Stimulated activated CD4-positive, alpha-beta T cell treated with anti-CD3 and anti-CD28 coated beads, Interleukin-1b, Interleukin-23, amount 100 ng/mL, for 4 hours (primary cell): ENCODE measurements at regions not wholly inside any gene's neighbourhood (a gene's known extent, or its start where the extent isn't known, plus 50 kb on each side); places are given as distances from the start of the nearest gene placed in this dataset.

Experiments
- DNase-seq, 2 donors: peaks; one replicate each; pipeline ENCODE4 v3.0.0-alpha.2; 2020; ENCODE audit warnings: low read depth in 2 of 2

DNA sequence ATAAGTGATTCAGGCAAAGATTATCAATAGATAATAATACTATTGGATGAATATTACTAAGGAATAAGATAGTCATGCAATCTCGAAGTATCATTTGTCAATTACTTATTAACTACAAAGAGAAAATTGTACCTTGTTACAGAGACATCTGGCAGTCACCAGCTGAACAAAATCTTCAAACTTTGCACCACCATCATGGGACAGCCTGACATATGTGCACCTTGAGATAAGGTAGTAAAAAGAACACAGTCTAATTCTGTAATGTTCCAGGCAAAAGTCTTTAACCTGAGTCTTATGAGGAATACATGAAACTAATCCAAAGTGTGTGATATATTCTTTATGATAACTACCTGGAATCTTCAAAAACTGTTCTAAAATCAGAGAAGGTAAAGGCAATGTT is 423.0 kb upstream of the ZNF608 start:
- DNase-seq = no peak

DNA sequence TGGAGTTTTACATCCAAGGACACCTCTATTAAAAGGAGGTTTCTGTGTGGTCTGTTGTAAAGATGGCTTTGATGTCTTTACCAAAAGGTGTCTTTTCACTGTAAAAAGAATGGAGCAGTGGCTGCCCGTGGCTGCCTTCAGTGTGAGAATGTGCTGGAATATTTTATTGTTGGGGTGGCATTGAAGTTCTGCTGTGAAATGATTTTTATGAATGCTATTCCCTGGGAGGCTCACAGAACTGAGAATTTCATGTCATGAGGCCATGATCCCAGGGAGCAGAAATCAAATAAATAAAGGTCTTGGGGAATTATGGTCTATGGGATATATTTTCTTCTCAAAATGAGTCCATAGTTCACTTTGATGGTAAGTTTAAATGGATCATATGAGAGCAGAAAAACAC is 425.2 kb upstream of the ZNF608 start:
- no peak for DNase-seq

DNA sequence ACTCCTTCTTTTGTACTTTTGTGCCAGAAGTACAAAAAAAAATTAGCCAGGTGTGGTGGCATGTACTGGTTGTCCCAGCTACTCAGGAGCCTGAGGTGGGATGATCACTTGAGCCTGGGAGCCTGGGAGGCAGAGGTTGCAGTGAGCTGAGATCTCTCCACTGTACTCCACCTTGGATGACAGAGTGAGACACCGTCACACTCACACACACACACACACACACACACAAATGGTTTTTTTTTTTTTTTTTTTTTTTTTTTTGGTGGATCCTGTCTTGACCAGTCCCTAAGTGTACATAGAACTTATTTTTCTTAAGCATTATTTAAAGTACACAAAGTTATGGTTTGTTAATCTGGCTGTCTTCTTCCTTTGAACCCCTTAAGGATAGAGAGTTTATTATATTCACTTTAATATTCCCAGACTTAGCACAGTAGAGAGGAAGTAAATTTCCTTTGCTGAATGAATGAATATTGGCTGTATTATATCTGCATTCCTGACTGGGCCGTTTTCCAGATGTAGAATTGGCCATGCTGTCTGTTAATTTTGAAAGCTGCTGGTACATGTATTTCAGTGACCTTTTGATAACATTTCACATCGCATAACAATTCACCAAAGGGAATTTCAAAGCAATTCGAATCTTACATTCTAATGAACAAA is 429.0 kb upstream of the ZNF608 start:
- DNase-seq = no peak

DNA sequence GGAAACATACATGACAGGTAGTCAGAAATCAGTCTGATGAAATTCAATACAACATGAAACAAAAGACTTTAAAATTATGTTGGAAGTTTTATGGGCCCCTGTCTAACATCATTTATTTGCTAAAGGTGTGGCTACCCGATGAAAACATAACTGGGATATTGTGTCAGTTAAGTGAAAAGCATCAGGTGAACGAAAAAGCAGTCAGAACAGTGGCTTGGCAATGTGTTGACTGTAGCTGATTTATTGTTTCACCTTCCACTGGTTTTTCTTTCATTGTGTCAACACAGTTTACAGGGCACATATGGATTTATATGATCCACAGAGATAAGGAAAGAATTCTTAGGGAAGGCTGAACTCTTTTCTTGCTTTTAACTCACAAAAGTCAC is 429.6 kb upstream of the ZNF608 start:
- no peak for DNase-seq

DNA sequence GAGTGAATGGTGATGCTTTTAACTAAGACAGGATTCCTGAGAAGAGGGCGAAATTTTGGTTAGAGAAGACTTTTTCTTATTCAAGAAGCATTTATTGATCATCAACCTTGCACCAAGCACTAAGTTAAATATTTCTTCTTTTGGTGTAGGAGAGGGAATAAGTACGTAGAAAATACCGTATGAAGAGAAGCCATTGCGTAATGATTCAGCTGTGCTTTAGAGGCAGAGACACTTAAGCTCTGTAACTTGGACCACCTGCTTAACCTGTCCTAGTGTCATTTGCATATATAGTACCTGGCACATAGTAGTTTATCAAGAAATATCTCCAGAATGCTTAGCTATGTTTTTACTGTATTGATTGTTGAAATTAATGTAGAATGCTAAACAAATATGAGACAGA is 430.9 kb upstream of the ZNF608 start:
- no peak for DNase-seq

DNA sequence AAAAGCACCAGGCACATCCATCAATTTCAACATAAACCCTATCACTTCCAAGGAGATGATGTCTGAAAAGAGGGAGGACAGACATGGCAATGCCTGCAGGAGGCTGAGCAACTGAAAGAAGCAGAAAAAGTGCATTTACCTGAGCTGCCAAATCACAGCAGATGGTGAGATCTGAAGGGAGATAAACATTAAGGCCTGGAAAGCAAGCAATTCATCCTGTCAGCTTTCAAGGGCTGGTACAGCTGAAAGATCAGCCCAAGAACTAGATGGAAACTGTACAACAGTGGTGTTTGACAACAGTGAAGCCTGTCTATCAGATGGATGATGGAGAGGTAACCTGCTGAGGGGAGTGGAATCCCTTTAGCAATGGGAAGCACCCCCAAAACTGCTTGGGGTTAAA is 433.2 kb upstream of the ZNF608 start:
- no peak for DNase-seq

DNA sequence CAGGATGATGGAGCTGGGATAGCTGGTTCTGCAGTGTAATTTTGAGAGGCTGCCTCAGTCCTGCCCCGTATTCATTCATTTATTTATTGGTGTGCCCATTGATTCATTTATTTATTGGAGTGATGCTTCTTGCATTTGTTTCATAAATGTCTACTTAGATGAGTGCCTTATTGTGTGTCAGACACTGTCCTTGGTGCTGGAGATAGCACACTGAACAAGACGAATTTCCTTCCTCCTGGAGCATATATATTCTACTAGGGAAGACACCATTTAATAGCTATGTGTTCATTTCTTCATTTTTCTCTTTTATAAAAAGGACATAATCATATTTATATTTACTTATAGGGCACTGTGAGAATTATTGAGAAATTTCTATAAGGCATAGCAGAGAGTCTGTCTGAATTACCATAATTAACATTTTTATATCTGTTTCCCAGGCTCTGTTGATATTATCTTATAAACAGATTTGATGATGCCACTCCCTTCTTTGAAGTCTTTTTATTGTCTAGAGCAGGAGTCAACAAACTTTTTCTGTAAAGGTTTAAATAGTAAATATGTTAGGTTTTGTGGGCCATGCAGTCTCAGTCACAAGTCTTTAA is 433.9 kb upstream of the ZNF608 start:
- no peak for DNase-seq

DNA sequence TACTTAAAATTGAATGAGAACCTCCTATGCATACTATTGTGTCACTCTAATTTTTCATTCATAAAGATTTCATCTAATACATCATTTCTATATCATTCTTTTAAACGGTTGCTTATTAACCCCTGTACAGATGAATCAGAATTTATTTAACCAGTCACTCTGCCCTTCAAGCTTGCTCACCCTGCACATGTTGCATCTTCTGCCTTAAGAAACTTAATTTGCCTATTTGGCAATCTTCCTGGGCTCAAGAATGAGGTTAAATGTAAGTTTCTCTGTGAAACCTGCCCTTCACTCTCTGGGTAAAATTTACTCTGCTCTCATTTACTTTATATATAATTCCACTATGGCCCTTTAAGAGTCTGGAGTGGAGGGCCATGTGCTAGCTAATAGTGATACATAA is 434.7 kb upstream of the ZNF608 start:
- no peak for DNase-seq

DNA sequence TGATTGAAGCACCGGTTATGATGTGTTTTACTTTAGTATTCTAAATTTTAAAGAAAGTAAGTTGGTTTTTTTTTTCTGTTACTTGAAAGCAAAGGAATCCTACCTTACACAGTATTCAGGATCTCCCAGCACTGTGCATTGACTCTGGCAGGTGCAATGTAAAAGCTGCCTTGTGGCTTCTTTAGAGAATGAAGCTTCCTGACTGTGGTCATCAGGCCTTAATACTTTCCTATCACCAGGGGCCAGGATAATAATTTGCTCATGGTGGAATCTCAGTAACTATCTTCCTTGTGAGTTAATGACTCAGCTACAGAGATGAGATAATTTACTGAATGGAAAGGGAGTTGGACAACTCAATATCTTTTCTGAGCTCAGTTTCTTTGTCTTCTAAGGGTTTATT is 435.5 kb upstream of the ZNF608 start:
- no peak for DNase-seq

DNA sequence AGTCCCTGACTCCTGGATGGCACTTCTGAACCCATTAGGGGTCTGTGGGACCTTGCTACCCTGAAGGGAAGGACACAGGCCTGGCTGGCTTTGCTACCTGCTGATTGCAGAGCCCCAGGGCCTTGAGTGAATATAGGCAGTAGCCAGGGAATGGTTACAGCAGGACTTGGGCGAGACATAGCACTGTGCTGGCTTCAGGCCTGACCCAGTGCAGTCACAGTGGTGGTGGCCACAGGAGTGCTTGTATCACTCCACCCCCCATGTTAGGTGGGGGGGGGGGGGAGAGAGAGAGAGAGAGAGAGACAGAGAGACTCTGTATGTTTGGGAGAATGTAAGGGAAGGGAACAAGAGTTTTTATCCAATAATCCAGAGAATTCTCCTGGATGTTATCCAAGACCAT is 439.3 kb upstream of the ZNF608 start:
- DNase-seq = no peak

DNA sequence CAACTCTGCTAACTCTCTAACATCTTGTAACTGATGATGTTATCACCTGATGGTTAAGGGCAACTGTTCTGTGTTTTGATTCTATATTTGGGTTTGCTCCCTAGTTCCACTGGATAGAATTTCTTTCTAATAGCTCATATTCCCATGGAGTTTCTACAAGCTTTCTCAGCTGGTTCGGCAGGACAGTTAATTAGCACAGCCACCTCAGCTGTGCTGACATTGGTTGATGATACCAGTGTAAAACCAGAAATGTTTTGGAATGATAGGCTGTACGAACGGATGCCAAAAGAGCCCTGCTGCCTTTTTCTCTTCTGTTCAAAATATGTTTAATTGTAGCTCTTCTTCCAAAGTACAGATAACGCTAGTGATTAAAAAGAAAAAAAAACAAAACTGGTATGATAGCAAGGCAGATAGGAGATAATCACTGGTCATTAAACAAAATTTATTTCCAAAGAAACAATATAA is 440.5 kb upstream of the ZNF608 start:
- DNase-seq = no peak

DNA sequence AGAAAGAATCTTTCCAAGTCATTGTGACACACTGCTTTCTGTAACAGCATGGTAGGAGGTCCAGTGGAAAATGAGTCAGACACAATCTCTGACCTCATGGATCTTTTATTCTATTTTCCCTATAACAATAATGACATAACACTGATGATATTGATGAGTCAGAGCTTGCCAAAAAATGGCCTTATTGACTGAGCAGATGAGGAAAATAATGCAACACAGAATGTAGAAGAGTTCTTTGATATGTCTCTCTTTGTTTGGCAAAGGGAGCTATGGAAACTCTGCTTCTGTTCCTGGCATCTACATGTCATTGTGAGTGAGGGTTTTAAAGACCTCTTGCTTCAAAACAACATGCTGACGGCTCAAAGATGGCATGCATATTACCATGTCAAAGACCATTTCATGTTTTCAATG is 443.1 kb upstream of the ZNF608 start:
- DNase-seq = no peak

DNA sequence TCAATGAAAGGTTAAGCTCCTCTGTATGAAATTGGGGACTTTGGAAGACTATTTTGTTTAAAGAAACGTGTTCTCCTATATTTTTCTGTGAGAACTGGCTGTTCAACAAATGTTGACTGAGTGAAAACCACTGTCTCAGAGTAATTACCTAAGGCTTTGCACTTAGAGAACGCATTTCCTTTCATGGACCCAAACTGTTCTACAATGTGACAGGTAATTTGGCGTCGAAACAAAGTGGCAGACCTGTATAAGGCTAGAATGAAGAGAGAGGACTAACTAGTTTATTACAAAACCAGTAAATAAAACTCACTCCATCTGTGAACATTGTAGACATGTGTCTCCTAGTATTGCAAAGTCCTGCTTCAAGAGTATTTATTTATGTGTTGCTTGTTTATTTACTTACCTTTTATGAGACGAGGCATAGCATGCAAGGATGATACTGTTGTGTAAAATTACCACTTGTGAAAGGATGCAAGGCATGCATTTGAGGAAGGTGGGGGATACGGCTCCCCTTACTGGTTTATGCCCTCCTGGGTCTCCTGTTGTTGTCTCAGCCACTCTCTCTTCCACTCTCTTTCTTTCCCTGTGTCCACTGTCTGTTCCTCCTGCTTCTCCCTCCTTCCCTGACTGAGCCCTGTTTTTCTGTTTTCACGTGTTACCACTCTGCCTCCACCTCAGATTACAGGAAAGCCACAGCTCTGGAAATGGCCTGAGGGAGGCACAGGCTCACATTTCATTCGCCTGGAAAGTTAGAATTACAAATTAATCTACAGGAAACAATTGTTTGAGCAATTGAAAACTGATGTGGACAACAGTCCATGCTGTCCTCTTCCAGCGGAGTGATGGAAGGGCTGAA is 444.0 kb upstream of the ZNF608 start:
- DNase-seq = no peak

DNA sequence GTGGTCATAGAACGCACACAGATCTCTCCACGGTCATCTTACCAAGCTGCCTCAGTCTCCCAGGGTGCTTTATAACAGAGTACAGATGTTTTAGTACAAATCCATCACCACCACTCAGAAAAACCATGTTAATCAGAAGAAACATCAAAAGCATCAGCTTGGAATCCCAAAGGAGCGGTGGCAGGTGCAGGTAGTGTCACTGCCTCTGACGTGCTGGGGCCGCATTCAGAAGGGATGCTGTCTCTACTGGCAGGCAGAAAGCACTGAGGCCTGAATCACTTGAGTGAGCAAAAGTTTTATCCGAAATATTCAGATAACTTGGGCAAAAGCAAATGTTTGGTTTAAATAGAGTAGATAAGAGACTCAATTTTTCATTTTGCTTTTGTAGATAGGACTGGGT is 448.4 kb upstream of the ZNF608 start:
- DNase-seq = no peak

DNA sequence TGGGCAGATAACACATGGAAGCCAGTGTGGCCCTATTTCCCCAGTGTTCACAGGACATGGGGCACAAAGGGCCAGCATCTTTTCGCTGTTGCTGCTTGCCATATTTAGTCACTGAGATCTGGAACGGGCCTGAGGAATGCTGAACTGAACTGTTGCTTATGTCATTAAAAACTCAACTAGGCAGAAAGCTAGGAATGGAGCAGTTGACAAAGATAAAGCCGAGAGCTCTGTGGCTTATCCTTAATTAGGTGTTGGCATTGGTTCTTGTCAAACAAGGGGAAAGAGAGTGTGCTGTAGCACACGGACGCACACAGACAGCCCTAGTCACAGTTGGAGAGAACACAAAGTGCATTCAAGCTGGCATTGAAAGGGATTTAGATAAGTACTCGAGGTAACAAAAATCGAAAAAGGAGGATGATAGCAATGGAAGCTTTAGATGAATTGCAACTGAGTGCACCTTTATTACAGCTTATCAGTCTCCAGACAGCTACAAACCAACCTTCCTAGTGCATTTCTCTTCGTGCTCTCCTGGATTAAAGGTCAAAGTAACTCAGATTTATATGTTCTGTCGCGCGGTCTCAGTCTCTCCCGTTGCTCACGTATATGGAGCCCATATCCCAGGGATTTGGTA is 450.2 kb upstream of the ZNF608 start:
- DNase-seq = no peak

DNA sequence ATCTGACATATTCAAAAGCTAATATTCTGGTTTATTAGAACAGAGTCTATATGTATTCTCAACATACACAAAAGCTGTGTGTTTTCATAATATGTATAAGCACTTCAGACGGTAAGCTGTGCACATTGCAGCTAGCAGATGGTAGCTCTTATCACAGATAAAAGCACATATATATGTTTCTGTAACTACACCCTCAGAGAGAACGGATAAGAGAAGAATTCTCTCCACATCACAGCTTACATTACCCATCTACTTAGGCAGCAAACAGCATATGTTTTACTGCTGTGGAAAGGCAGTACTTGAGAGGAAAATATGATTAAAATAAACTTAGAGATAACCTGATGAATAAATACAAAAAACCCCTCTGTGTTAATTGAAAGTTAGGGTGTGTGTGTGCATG is 450.9 kb upstream of the ZNF608 start:
- DNase-seq = no peak

DNA sequence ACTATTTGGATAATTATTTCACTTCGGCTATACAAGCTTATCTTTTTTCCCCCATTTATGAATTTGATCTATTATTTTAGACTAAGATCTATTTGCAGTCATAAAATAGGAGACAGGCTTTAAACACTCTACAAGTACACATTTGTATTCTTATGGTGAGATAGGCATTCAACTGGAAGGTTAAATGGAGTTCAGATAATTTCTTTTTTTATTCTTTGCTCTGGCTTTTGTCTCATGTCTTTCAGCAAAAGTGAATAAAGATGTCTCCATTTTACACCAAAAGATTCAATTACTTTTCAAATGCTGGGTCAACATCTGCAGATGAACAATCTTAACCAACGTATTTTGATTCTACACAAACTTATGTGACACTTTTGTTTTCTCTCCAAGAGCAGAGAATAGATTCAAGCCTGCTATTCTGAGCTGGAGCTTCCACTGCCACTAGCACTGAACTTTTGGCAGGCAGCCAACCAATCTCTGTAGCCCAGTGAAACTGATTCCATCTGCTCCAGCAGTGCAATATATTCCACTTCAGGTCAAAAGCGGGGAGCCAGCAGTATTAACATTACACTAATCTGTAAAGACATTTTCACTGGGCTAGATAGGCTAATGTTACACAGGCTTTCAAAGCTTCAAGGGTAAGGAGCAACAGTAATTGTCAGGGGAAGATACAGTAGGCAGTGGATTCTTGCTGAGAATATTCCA is 452.0 kb upstream of the ZNF608 start:
- no peak for DNase-seq

DNA sequence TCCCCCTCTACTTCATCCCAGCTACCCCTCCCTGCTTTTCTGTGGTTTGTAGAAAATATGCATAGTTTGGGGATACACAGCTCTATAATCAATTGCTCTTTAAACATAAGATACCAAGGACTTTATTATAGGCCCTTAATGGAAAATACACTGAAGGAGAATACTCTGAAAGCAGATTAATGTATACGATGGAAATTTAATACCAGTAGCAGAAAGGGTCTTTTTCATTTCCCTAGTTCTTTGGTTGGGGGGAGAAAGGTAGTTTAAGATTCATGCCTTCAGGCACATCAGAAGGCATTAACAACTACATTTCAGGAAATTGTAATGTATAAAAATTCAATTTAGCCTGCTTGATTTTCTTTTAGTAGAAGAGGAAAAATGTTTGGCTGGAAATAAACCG is 452.9 kb upstream of the ZNF608 start:
- DNase-seq = no peak

DNA sequence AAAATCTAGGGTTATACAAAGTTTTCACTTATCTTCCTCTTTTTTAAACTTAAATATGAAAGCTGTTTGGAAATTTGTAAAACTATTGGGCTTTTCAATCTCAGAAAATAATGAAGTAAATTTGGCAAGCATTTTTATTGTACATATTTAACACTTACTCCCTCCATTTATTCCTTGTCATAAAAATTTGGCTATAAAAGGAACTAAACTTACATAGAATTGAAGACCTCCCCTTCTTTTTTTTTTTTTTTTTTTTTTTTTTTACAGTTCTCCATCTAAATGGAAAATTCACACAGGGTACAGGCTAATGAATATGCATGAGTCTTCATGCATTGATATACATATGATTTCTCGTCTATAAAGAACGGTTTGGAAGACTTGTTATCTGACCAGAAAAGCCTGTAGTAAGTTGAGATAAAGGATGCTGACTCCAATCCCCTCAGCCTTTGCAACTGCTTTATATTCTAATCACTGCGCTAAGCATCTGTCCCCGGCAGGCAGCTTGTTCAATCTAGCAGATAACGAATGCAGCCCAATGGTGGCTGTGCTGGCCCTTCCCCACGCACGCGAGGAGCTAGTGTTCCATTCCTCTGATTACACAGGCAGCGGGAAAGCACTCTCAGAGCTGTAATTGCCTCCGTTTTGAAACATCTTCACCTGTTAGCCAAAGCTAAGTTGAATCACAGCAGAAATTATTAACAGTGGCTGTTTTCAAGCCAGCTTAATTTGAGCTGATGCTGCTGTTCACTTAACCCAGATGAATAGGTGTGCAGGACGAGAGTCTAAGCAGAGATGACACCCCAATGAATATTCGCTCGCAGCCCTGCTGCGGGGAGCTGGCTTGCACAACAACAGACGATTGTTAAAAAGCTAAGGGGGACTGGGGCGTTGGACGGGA is 453.8 kb upstream of the ZNF608 start:
- no peak for DNase-seq

DNA sequence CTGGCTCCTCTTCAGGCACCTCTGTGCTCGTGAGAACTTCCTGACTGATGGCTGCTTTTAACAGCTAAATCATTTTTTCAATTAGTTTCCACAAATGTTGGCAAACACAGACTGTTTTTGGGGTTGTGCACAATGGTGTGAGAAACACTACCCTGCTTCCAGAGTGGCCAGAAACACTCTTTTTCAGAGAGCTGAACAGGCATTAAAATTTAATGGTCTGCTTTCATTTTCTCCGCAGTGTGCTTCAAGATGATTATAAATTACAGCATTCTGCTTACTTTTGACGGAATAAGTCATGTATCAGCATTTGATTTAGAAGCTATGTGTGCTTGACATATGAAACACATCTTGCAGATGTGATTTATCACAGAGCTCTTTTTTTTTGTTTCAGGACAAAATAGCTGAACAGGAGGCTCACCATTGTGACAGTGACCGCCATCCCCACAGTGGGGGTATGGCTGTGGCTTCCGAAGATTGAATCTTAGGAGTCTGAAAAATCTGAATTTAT is 454.5 kb upstream of the ZNF608 start:
- DNase-seq = no peak
